Loucy (cell line): ENCODE measurements at regions not wholly inside any gene's neighbourhood (a gene's known extent, or its start where the extent isn't known, plus 50 kb on each side); places are given as distances from the start of the nearest gene placed in this dataset.

Source experiments
- H2AFZ ChIP-seq: fragments of 200-600 bp; sonication (generic); 2 replicates; pipeline ENCODE4 v1.6.0; 2016; ENCODE audit warnings: antibody characterized with exemption, mild to moderate bottlenecking, low read length, moderate library complexity
- H3F3A ChIP-seq: fragments of 200-600 bp; 2 replicates; pipeline ENCODE4 v1.6.0; 2016; ENCODE audit warnings: antibody characterized with exemption, low read depth, mild to moderate bottlenecking
- H3K27me3 ChIP-seq: fragments of 200-600 bp; sonication (generic); 2 replicates; pipeline ENCODE4 v1.6.1; 2014; ENCODE audit warnings: low read length, mild to moderate bottlenecking; ENCODE audit not compliant: insufficient read depth, poor library complexity, severe bottlenecking
- H3K36me3 ChIP-seq: fragments of 200-600 bp; sonication (generic); 2 replicates; pipeline ENCODE4 v1.6.1; 2016; ENCODE audit warnings: low read length; ENCODE audit not compliant: insufficient read depth
- H3K4me1 ChIP-seq: fragments of 200-600 bp; sonication (generic); 2 replicates; pipeline ENCODE4 v1.5.1; 2014; ENCODE audit warnings: low read length, mild to moderate bottlenecking; ENCODE audit not compliant: insufficient read depth, poor library complexity, severe bottlenecking
- H3K4me2 ChIP-seq: fragments of 200-600 bp; sonication (generic); 2 replicates; pipeline ENCODE4 v1.6.0; 2014; ENCODE audit warnings: antibody characterized with exemption, low read length, low read depth, mild to moderate bottlenecking; ENCODE audit not compliant: poor library complexity, severe bottlenecking
- H3K4me3 ChIP-seq: fragments of 200-600 bp; sonication (generic); 2 replicates; pipeline ENCODE4 v1.5.1; 2014; ENCODE audit warnings: low read length, mild to moderate bottlenecking, mixed read lengths; ENCODE audit not compliant: poor library complexity, severe bottlenecking
- H3K79me2 ChIP-seq: fragments of 200-600 bp; sonication (generic); 2 replicates; pipeline ENCODE4 v1.6.1; 2014; ENCODE audit warnings: low read length; ENCODE audit not compliant: insufficient read depth
- H3K9ac ChIP-seq: fragments of 200-600 bp; sonication (generic); 2 replicates; pipeline ENCODE4 v1.6.0; 2014; ENCODE audit warnings: mild to moderate bottlenecking, low read depth, low read length, moderate library complexity; ENCODE audit not compliant: poor library complexity, severe bottlenecking
- H3K9me2 ChIP-seq: fragments of 200-600 bp; sonication (generic); replicated peaks from 2 replicates; pipeline ENCODE4 v1.6.1; 2016; ENCODE audit warnings: low read depth, low read length, mixed read lengths
- H3K9me3 ChIP-seq: fragments of 200-600 bp; sonication (generic); 2 replicates; pipeline ENCODE4 v1.6.1; 2014; ENCODE audit warnings: mild to moderate bottlenecking, antibody characterized with exemption, low read length, low read depth; ENCODE audit not compliant: insufficient read depth
- H4K20me1 ChIP-seq: fragments of 200-600 bp; sonication (generic); 2 replicates; pipeline ENCODE4 v1.6.0; 2014; ENCODE audit warnings: antibody characterized with exemption, low read length, mild to moderate bottlenecking; ENCODE audit not compliant: insufficient read depth, poor library complexity, severe bottlenecking
- CTCF ChIP-seq: fragments of 200-600 bp; sonication (generic); conservative IDR thresholded peaks from 2 replicates; pipeline ENCODE4 v1.5.1; 2014; ENCODE audit warnings: mild to moderate bottlenecking, antibody characterized with exemption, low read length
- EZH2phosphoT487 ChIP-seq: fragments of 200-600 bp; IDR thresholded peaks from 2 replicates; pipeline ENCODE4 v1.6.1; 2018; ENCODE audit warnings: antibody characterized with exemption, mild to moderate bottlenecking, moderate library complexity, borderline replicate concordance

GRCh38 chr13:50700664-50701305 is 142.7 kb downstream of the DLEU7 start:
- H3K4me2 ChIP-seq = no peak overlapping the region
- no peaks in the 10 kb centered on the region; the same call in 1 of the 2 replicates for H3K9me3 ChIP-seq
- H3F3A ChIP-seq = no peaks in the 10 kb centered on the region
- H3K79me2 ChIP-seq = no peaks in the 10 kb centered on the region
- no peaks in the 10 kb centered on the region for H3K27me3 ChIP-seq
- H3K36me3 ChIP-seq = no peaks in the 10 kb centered on the region
- no peaks in the 10 kb centered on the region for H3K9me2 ChIP-seq
- no peak overlapping the region for H3K9ac ChIP-seq
- H4K20me1 ChIP-seq = no peaks in the 10 kb centered on the region
- no peak overlapping the region for H2AFZ ChIP-seq
- H3K4me1 ChIP-seq = peaks cover 9% of the 10 kb centered on the region
- TF ChIP-seq EZH2phosphoT487 (no peak), CTCF (no peak)
- H3K4me3 ChIP-seq = no peak overlapping the region

- H2AFZ ChIP-seq = no peak overlapping the region
- H3F3A ChIP-seq = no peaks in the 10 kb centered on the region
- H4K20me1 ChIP-seq = no peaks in the 10 kb centered on the region
- H3K9me3 ChIP-seq = no peaks in the 10 kb centered on the region; the same call in 1 of the 2 replicates
- TF ChIP-seq CTCF (no peak), EZH2phosphoT487 (no peak)
- H3K9ac ChIP-seq = no peak overlapping the region
- no peaks in the 10 kb centered on the region for H3K36me3 ChIP-seq
- no peaks in the 10 kb centered on the region for H3K27me3 ChIP-seq
- no peaks in the 10 kb centered on the region for H3K79me2 ChIP-seq
- no peaks in the 10 kb centered on the region for H3K9me2 ChIP-seq
- no peak overlapping the region for H3K4me3 ChIP-seq
- H3K4me1 ChIP-seq = peaks cover 9% of the 10 kb centered on the region
- no peak overlapping the region for H3K4me2 ChIP-seq
These were observed 142.0 kb downstream of the DLEU7 start for GRCh38 chr13:50701469-50701868.

GRCh38 chr13:50706505-50706904 is 137.0 kb downstream of the DLEU7 start:
- Histone ChIP-seq H3K4me1 (peaks cover 21% of the 10 kb centered on the region), H3K79me2 (no peaks in the 10 kb centered on the region), H3K9ac (no peak overlapping the region), H3K4me2 (no peak overlapping the region), H3K4me3 (no peak overlapping the region), H3F3A (no peaks in the 10 kb centered on the region), H3K27me3 (no peaks in the 10 kb centered on the region), H2AFZ (no peak overlapping the region), H3K36me3 (no peaks in the 10 kb centered on the region), H4K20me1 (no peaks in the 10 kb centered on the region), H3K9me3 (no peaks in the 10 kb centered on the region), H3K9me2 (no peaks in the 10 kb centered on the region)
- TF ChIP-seq EZH2phosphoT487 = no peak
- no peak for TF ChIP-seq CTCF
